SK-N-SH (cell line): ENCODE measurements at regions not wholly inside any gene's neighbourhood (a gene's known extent, or its start where the extent isn't known, plus 50 kb on each side); places are given as distances from the start of the nearest gene placed in this dataset.

Experiments
- CTCF ChIA-PET: fragments of 300-600, 350-600 bp; formaldehyde crosslinking; extraction: SDS; loops from one replicate; lab custom pipeline; 2021; lab: Yijun Ruan, JAX
- POLR2A ChIA-PET: fragments of 350-600 bp; sonication (Branson Sonifier 250); formaldehyde crosslinking; extraction: SDS; loops from one replicate; lab custom pipeline; 2020; ENCODE audit warnings: antibody characterized with exemption, inconsistent platforms; lab: Yijun Ruan, JAX
- DNase-seq: peaks from one replicate; pipeline ENCODE4 v3.0.0; 2012
- H2AFZ ChIP-seq: fragments of 200-600 bp; sonication (generic); 2 replicates; pipeline ENCODE4 v1.8.1; 2016; ENCODE audit warnings: antibody characterized with exemption, mild to moderate bottlenecking, low read depth
- H3F3A ChIP-seq: fragments of 200-600 bp; sonication (generic); replicated peaks from 2 replicates; pipeline ENCODE3; 2016; ENCODE audit warnings: antibody characterized with exemption, mild to moderate bottlenecking; ENCODE audit not compliant: insufficient read depth
- H3K27ac ChIP-seq, 2 experiments: fragments of 200-500 bp in 1 of 2; fragments of 200-600 bp in 1 of 2; sonication (Bioruptor generic) in 1 of 2; sonication (generic), shearing (Covaris generic) in 1 of 2; 2 replicates each; pipeline versions ENCODE4 v1.5.1 to v1.6.1; 2014 to 2016; ENCODE audit warnings: low read depth in 2 of 2, inconsistent platforms in 1 of 2, low read length in 1 of 2, mild to moderate bottlenecking in 1 of 2, mixed read lengths in 1 of 2
- H3K27me3 ChIP-seq: fragments of 200-600 bp; sonication (generic), shearing (Covaris generic); 2 replicates; pipeline ENCODE4 v1.6.1; 2016; ENCODE audit warnings: mixed run types; ENCODE audit not compliant: insufficient read depth
- H3K36me3 ChIP-seq, 2 experiments: fragments of 200-500 bp in 1 of 2; fragments of 200-600 bp in 1 of 2; sonication (Bioruptor generic) in 1 of 2; sonication (generic) in 1 of 2; replicated peaks in 1 of 2; 2 replicates each; pipeline versions ENCODE3 to v1.5.1; 2014 to 2016; ENCODE audit warnings: low read length in 1 of 2, mild to moderate bottlenecking in 1 of 2; ENCODE audit not compliant: insufficient read depth in 2 of 2, control insufficient read depth in 1 of 2
- H3K4me1 ChIP-seq, 2 experiments: fragments of 200-500 bp in 1 of 2; fragments of 200-600 bp in 1 of 2; sonication (Bioruptor generic) in 1 of 2; sonication (generic), shearing (Covaris generic) in 1 of 2; 2 replicates each; pipeline versions ENCODE4 v1.5.1 to v1.6.1; 2014 to 2016; ENCODE audit warnings: low read depth in 1 of 2, low read length in 1 of 2, mixed run types in 1 of 2; ENCODE audit not compliant: insufficient read depth in 2 of 2, control insufficient read depth in 1 of 2
- H3K4me2 ChIP-seq: fragments of 200-600 bp; sonication (generic), shearing (Covaris generic); 2 replicates; pipeline ENCODE4 v1.6.1; 2017; ENCODE audit warnings: mixed run types
- H3K4me3 ChIP-seq, 2 experiments: fragments of 200-500 bp in 1 of 2; fragments of 200-600 bp in 1 of 2; sonication (Bioruptor generic) in 1 of 2; sonication (generic), shearing (Covaris generic) in 1 of 2; 2 replicates each; pipeline versions ENCODE4 v1.5.1 to v1.8.1; 2014 to 2016; ENCODE audit warnings: low read depth in 2 of 2, inconsistent platforms in 1 of 2, low read length in 1 of 2, mild to moderate bottlenecking in 1 of 2, mixed read lengths in 1 of 2, moderate library complexity in 1 of 2
- H3K79me2 ChIP-seq: fragments of 200-600 bp; sonication (generic); 2 replicates; pipeline ENCODE4 v1.8.1; 2017; ENCODE audit warnings: mild to moderate bottlenecking; ENCODE audit not compliant: insufficient read depth
- H3K9ac ChIP-seq: fragments of 200-600 bp; sonication (generic); 2 replicates; pipeline ENCODE4 v1.6.1; 2017; ENCODE audit warnings: mixed run types
- H3K9me2 ChIP-seq: fragments of 200-600 bp; sonication (generic); 2 replicates; pipeline ENCODE4 v1.6.1; 2017; ENCODE audit warnings: mixed run types
- H3K9me3 ChIP-seq: fragments of 200-600 bp; sonication (generic); 2 replicates; pipeline ENCODE4 v1.6.1; 2017; ENCODE audit warnings: mixed run types, mild to moderate bottlenecking, moderate library complexity
- H4K20me1 ChIP-seq: fragments of 200-600 bp; sonication (generic); 2 replicates; pipeline ENCODE4 v1.6.1; 2017; ENCODE audit warnings: mild to moderate bottlenecking, mixed run types; ENCODE audit not compliant: insufficient read depth
- CTCF ChIP-seq: fragments of 200-600 bp; sonication (generic); IDR thresholded peaks from 2 replicates; pipeline ENCODE4 v1.6.1; 2017; ENCODE audit warnings: antibody characterized with exemption, mild to moderate bottlenecking, moderate library complexity
- IRF3 ChIP-seq: fragments of 150-350 bp; IDR thresholded peaks from 2 replicates; pipeline ENCODE4 v1.6.1; 2016; ENCODE audit warnings: mild to moderate bottlenecking, low read depth, low read length
- JUND ChIP-seq: IDR thresholded peaks from 2 replicates; pipeline ENCODE4 v1.4.0; 2012
- MEF2A ChIP-seq: IDR thresholded peaks from 2 replicates; pipeline ENCODE4 v1.4.0; 2012; ENCODE audit warnings: low read depth, borderline replicate concordance
- MXI1 ChIP-seq: IDR thresholded peaks from 2 replicates; pipeline ENCODE4 v1.6.1; 2012; ENCODE audit warnings: mild to moderate bottlenecking, low read depth, low read length, improper control_type of control experiment
- NRF1 ChIP-seq: IDR thresholded peaks from 2 replicates; pipeline ENCODE4 v1.6.1; 2012; ENCODE audit warnings: low read depth, mild to moderate bottlenecking, low read length
- RAD21 ChIP-seq: IDR thresholded peaks from 2 replicates; pipeline ENCODE4 v1.6.1; 2012; ENCODE audit warnings: mild to moderate bottlenecking, low read length
- RCOR1 ChIP-seq: fragments of 150-350 bp; IDR thresholded peaks from 2 replicates; pipeline ENCODE4 v1.6.1; 2017; ENCODE audit warnings: antibody characterized with exemption, low read length
- REST ChIP-seq: IDR thresholded peaks from 2 replicates; pipeline ENCODE4 v1.6.1; 2012; ENCODE audit warnings: mild to moderate bottlenecking, low read depth, low read length, moderate library complexity
- SIN3A ChIP-seq: IDR thresholded peaks from 2 replicates; pipeline ENCODE4 v1.6.1; 2012; ENCODE audit warnings: low read depth, mild to moderate bottlenecking, low read length, moderate library complexity, borderline replicate concordance
- TCF12 ChIP-seq: IDR thresholded peaks from 2 replicates; pipeline ENCODE4 v1.4.0; 2012
- TEAD4 ChIP-seq: IDR thresholded peaks from 2 replicates; pipeline ENCODE4 v1.4.0; 2012; ENCODE audit warnings: mild to moderate bottlenecking, borderline replicate concordance; ENCODE audit not compliant: insufficient read depth
- USF2 ChIP-seq: fragments of 150-350 bp; IDR thresholded peaks from 2 replicates; pipeline ENCODE4 v1.6.1; 2017; ENCODE audit warnings: antibody characterized with exemption, low read length, low read depth, borderline replicate concordance
- WGBS: methylation state at CpG from one replicate; pipeline ENCODE4 v1.1.6; 2017; ENCODE audit warnings: low lambda C conversion rate; 5-methylcytosine and 5-hydroxymethylcytosine counted together

- no peaks in the 10 kb centered on the region for H3K4me1 ChIP-seq
- no peaks in the 10 kb centered on the region for H3K36me3 ChIP-seq
- H3K4me3 ChIP-seq, result no peak overlapping the region
- CTCF ChIA-PET, result no interaction called here
- H3K9me2 ChIP-seq, result no peaks in the 10 kb centered on the region
- POLR2A ChIA-PET, result no interaction called here
- H3K79me2 ChIP-seq, result no peaks in the 10 kb centered on the region
- no peaks in the 10 kb centered on the region for H3K27me3 ChIP-seq
- H3K9ac ChIP-seq, result no peak overlapping the region
- peak overlapping the region in 1 of 2 experiments; percentile 4; a peak in 1 of 4 replicates for H3K27ac ChIP-seq
- no peaks in the 10 kb centered on the region for H3K9me3 ChIP-seq
- no peaks in the 10 kb centered on the region for H3F3A ChIP-seq
- no peak for DNase-seq
- 88% methylated on average over 4 of the region's 4 CpGs for whole genome bisulfite sequencing
- TF ChIP-seq SIN3A (no peak), NRF1 (no peak), IRF3 (no peak), RCOR1 (no peak), JUND (no peak), MEF2A (no peak), REST (no peak)
- H3K4me2 ChIP-seq, result no peak overlapping the region
- H2AFZ ChIP-seq, result no peak overlapping the region; the same call in 1 of the 2 replicates
- no peaks in the 10 kb centered on the region for H4K20me1 ChIP-seq
Observed at GRCh38 chr9:16986556-16986955, 116.1 kb upstream of the BNC2 start.

GRCh38 chr9:16985559-16986348, 115.3 kb upstream of the BNC2 start:
- no peak overlapping the region for H2AFZ ChIP-seq
- H3F3A ChIP-seq, result no peaks in the 10 kb centered on the region
- no peak overlapping the region for H3K9ac ChIP-seq
- TF ChIP-seq TEAD4 (no peak), MXI1 (no peak), RAD21 (no peak), CTCF (no peak), SIN3A (no peak), USF2 (no peak), TCF12 (no peak)
- TF ChIP-seq, all 33 proteins: peak for 0
- Histone ChIP-seq H3K79me2 (no peaks in the 10 kb centered on the region), H3K27me3 (no peaks in the 10 kb centered on the region), H3K4me2 (no peak overlapping the region), H3K9me2 (no peaks in the 10 kb centered on the region), H4K20me1 (no peaks in the 10 kb centered on the region), H3K4me1 (no peaks in the 10 kb centered on the region), H3K27ac (peak overlapping the region in 1 of 2 experiments; percentile 4; a peak in 1 of 4 replicates), H3K9me3 (no peaks in the 10 kb centered on the region), H3K4me3 (no peak overlapping the region), H3K36me3 (no peaks in the 10 kb centered on the region)
- no peak for DNase-seq
- WGBS, result 80% methylated on average over 12 of the region's 12 CpGs
- ChIA-PET POLR2A (no interaction called here), CTCF (interaction anchor here (1.1 kb wide), 1 partner anchor 16 kb away, joined by 3 read pairs; no protein-coding TSS in a partner anchor)
